ENCODE measurements at regions not wholly inside any gene's neighbourhood (a gene's known extent, or its start where the extent isn't known, plus 50 kb on each side); places are given as distances from the start of the nearest gene placed in this dataset.

- DNase-seq (ENCODE audit: low spot score) = no peak
Observed at GRCh38 chr4:43782391-43782790, 666.2 kb downstream of the KCTD8 start.

GRCh38 chr4:43816116-43816515 lies 632.5 kb downstream of the KCTD8 start:
- no peak for DNase-seq (ENCODE audit: low spot score)

GRCh38 chr4:43822621-43823020 lies 626.0 kb downstream of the KCTD8 start:
- no peak for DNase-seq (ENCODE audit: low spot score)

- no peak for DNase-seq (ENCODE audit: low spot score)
Observed at GRCh38 chr4:43835869-43836268, 612.7 kb downstream of the KCTD8 start.

- DNase-seq (ENCODE audit: low spot score) = no peak
Observed at GRCh38 chr4:43837171-43837570, 611.4 kb downstream of the KCTD8 start.

- DNase-seq (ENCODE audit: low spot score) = no peak
Observed at GRCh38 chr4:43837604-43838003, 611.0 kb downstream of the KCTD8 start.

- DNase-seq (ENCODE audit: low spot score) = no peak
Observed at GRCh38 chr4:43842594-43842993, 606.0 kb downstream of the KCTD8 start.

- DNase-seq (ENCODE audit: low spot score) = no peak
Observed at GRCh38 chr4:43843501-43843900, 605.1 kb downstream of the KCTD8 start.

GRCh38 chr4:43846111-43846587 lies 602.5 kb downstream of the KCTD8 start:
- DNase-seq (ENCODE audit: low spot score) = no peak

- DNase-seq (ENCODE audit: low spot score) = no peak
Observed at GRCh38 chr4:43853565-43854264, 594.9 kb downstream of the KCTD8 start.

GRCh38 chr4:43855283-43855682 lies 593.3 kb downstream of the KCTD8 start:
- DNase-seq (ENCODE audit: low spot score) = no peak

- no peak for DNase-seq (ENCODE audit: low spot score)
Observed at GRCh38 chr4:43864616-43865146, 583.9 kb downstream of the KCTD8 start.

- DNase-seq (ENCODE audit: low spot score) = no peak
Observed at GRCh38 chr4:43867908-43868307, 580.7 kb downstream of the KCTD8 start.

GRCh38 chr4:43875655-43876054 lies 573.0 kb downstream of the KCTD8 start:
- no peak for DNase-seq (ENCODE audit: low spot score)

- no peak for DNase-seq (ENCODE audit: low spot score)
Observed at GRCh38 chr4:43882470-43882869, 566.1 kb downstream of the KCTD8 start.

- no peak for DNase-seq (ENCODE audit: low spot score)
Observed at GRCh38 chr4:43886196-43886595, 562.4 kb downstream of the KCTD8 start.

- DNase-seq (ENCODE audit: low spot score) = no peak
Observed at GRCh38 chr4:43898836-43899235, 549.8 kb downstream of the KCTD8 start.

- no peak for DNase-seq (ENCODE audit: low spot score)
Observed at GRCh38 chr4:43903456-43903855, 545.2 kb downstream of the KCTD8 start.

- no peak for DNase-seq (ENCODE audit: low spot score)
Observed at GRCh38 chr4:43918377-43918776, 530.2 kb downstream of the KCTD8 start.

GRCh38 chr4:43932448-43932847 lies 516.2 kb downstream of the KCTD8 start:
- DNase-seq (ENCODE audit: low spot score) = no peak

- DNase-seq (ENCODE audit: low spot score) = no peak
Observed at GRCh38 chr4:43943998-43944397, 504.6 kb downstream of the KCTD8 start.

- no peak for DNase-seq (ENCODE audit: low spot score)
Observed at GRCh38 chr4:43959976-43960375, 488.6 kb downstream of the KCTD8 start.

- DNase-seq (ENCODE audit: low spot score) = no peak
Observed at GRCh38 chr4:43968011-43968410, 480.6 kb downstream of the KCTD8 start.

- DNase-seq (ENCODE audit: low spot score) = no peak
Observed at GRCh38 chr4:43983610-43984009, 465.0 kb downstream of the KCTD8 start.

Measured in AG20443 (cell line).